Neutrophil (primary cell): ENCODE measurements at regions not wholly inside any gene's neighbourhood (a gene's known extent, or its start where the extent isn't known, plus 50 kb on each side); places are given as distances from the start of the nearest gene placed in this dataset.

Source experiments
- H3K27ac ChIP-seq: fragments of 200-600 bp; sonication (generic); 2 replicates; pipeline ENCODE4 v1.5.1; 2016; ENCODE audit warnings: mild to moderate bottlenecking, moderate library complexity
- H3K27me3 ChIP-seq: fragments of 200-600 bp; sonication (generic); 2 replicates; pipeline ENCODE4 v1.6.0; 2016; ENCODE audit warnings: mild to moderate bottlenecking
- H3K36me3 ChIP-seq: fragments of 200-600 bp; sonication (generic); 2 replicates; pipeline ENCODE4 v1.5.1; 2017
- H3K4me1 ChIP-seq, 2 experiments: fragments of 200-600 bp in 1 of 2; sonication (generic) in 1 of 2; 1 replicate in 1 of 2; 2 replicates in 1 of 2; pipeline versions ENCODE4 v1.5.1 to v1.6.1; 2013 to 2016; ENCODE audit warnings: low read depth in 1 of 2, low read length in 1 of 2, mild to moderate bottlenecking in 1 of 2, moderate library complexity in 1 of 2; ENCODE audit not compliant: control insufficient read depth in 1 of 2, insufficient read depth in 1 of 2
- H3K4me3 ChIP-seq, 2 experiments: fragments of 200-600 bp in 1 of 2; sonication (generic) in 1 of 2; 1 replicate in 1 of 2; 2 replicates in 1 of 2; pipeline ENCODE4 v1.5.1; 2013 to 2016; ENCODE audit warnings: low read depth in 1 of 2, low read length in 1 of 2, mild to moderate bottlenecking in 1 of 2, moderate library complexity in 1 of 2
- H3K9me3 ChIP-seq: fragments of 200-600 bp; sonication (generic); 2 replicates; pipeline ENCODE4 v1.5.1; 2016
- CTCF ChIP-seq: fragments of 200-600 bp; sonication (generic); IDR thresholded peaks from 2 replicates; pipeline ENCODE4 v1.5.1; 2016; ENCODE audit warnings: antibody characterized with exemption

- no peaks in the 10 kb centered on the region for H3K4me1 ChIP-seq
- peaks cover 14% of the 10 kb centered on the region for H3K27me3 ChIP-seq
- H3K4me3 ChIP-seq = no peak overlapping the region
- TF ChIP-seq CTCF = no peak
- no peaks in the 10 kb centered on the region for H3K9me3 ChIP-seq
- no peaks in the 10 kb centered on the region for H3K36me3 ChIP-seq
- no peak overlapping the region for H3K27ac ChIP-seq
Measured at GRCh38 chr6:166814390-166814789, 142.0 kb downstream of the RNASET2 start.

GRCh38 chr6:166813461-166813860 is 142.9 kb downstream of the RNASET2 start:
- Histone ChIP-seq H3K36me3 (no peaks in the 10 kb centered on the region), H3K27ac (no peak overlapping the region)
- TF ChIP-seq CTCF = no peak

GRCh38 chr6:166810864-166811263 is 145.5 kb downstream of the RNASET2 start:
- no peak for TF ChIP-seq CTCF
- Histone ChIP-seq H3K27ac (no peak overlapping the region), H3K27me3 (peaks cover 5% of the 10 kb centered on the region), H3K36me3 (no peaks in the 10 kb centered on the region), H3K4me3 (no peak overlapping the region), H3K9me3 (peaks cover 3% of the 10 kb centered on the region), H3K4me1 (no peaks in the 10 kb centered on the region)

More at GRCh38 chr6:166813461-166813860, 142.9 kb downstream of the RNASET2 start:
- peaks cover 11% of the 10 kb centered on the region for H3K27me3 ChIP-seq
- H3K4me1 ChIP-seq = no peaks in the 10 kb centered on the region
- no peak overlapping the region for H3K4me3 ChIP-seq
- H3K9me3 ChIP-seq = no peaks in the 10 kb centered on the region

- no peak overlapping the region for H3K27ac ChIP-seq
- H3K9me3 ChIP-seq = peaks cover 9% of the 10 kb centered on the region
- no peaks in the 10 kb centered on the region for H3K36me3 ChIP-seq
- no peak for TF ChIP-seq CTCF
- H3K4me3 ChIP-seq = no peak overlapping the region
- no peaks in the 10 kb centered on the region for H3K4me1 ChIP-seq
- peaks cover 5% of the 10 kb centered on the region for H3K27me3 ChIP-seq
Measured at GRCh38 chr6:166809721-166810120, 146.6 kb downstream of the RNASET2 start.

- Histone ChIP-seq H3K27me3 (no peaks in the 10 kb centered on the region), H3K4me3 (no peak overlapping the region), H3K4me1 (no peaks in the 10 kb centered on the region), H3K9me3 (peaks cover 9% of the 10 kb centered on the region), H3K36me3 (no peaks in the 10 kb centered on the region), H3K27ac (no peak overlapping the region)
- TF ChIP-seq CTCF = no peak
Measured at GRCh38 chr6:166806962-166807757, 149.2 kb downstream of the RNASET2 start.
